Activated CD4-positive, alpha-beta T cell treated with anti-CD3 and anti-CD28 coated beads, Interleukin-2, amount 50 U/mL, for 24 hours (primary cell): ENCODE measurements at regions not wholly inside any gene's neighbourhood (a gene's known extent, or its start where the extent isn't known, plus 50 kb on each side); places are given as distances from the start of the nearest gene placed in this dataset.
A peak's percentile ranks its signal among the peaks of the same experiment; 100 is the strongest.

Experiments
- DNase-seq, 2 donors: peaks; one replicate each; pipeline ENCODE4 v3.0.0-alpha.2; 2020; ENCODE audit warnings: low read depth in 1 of 2, low spot score in 1 of 2

DNA sequence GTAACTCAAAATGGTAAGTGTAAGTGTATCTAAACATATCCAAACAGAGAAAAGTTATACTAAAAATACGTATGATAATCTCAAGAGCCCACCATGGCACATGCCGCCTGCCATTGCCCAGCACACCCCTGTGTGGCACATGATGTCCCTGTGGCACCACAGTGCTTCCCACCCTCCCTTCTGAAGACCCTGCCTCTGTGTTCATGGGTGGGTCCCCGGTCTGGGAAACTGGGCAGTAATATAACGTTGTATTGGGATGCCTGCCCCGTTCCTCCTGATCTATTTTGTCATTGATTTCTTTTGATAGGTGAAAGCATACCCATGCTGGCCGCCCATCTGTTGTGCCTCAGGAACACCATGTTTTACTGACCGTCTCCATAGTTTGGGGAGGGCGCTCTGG is 296.8 kb upstream of the SHH start:
- DNase-seq = no peak

- no peak for DNase-seq
Observed at GRCh38 chr7:156107957-156108356, 295.7 kb upstream of the SHH start.

- DNase-seq = no peak
Observed at GRCh38 chr7:156106107-156106426, 293.8 kb upstream of the SHH start.

- no peak for DNase-seq
Observed at GRCh38 chr7:156105337-156106106, 293.3 kb upstream of the SHH start.

- DNase-seq = no peak
Observed at GRCh38 chr7:156104501-156105336, 292.5 kb upstream of the SHH start.

- DNase-seq = no peak
Observed at GRCh38 chr7:156102267-156102666, 290.0 kb upstream of the SHH start.

- no peak for DNase-seq
Observed at GRCh38 chr7:156101355-156101754, 289.1 kb upstream of the SHH start.

GRCh38 chr7:156100086-156100485 is 287.8 kb upstream of the SHH start:
- no peak for DNase-seq

DNA sequence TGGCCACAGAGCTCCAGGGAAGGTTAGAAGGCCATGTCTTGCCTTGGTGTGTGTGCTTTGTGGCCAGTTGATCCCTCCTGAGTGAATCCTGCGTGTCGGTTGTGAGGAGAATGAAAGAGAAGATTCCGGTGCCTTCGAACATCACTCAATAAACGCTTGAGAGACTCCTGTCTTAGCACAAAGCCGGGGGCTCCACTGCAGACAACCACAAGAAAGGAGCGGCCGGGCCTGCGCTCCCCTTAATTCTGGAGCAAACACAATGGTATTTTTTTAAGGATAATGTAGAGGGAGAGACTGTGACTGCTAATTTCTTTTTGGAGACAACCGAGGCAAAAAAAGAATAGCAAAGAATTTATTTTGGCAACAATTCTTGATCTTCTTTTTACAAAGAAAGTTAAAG is 286.8 kb upstream of the SHH start:
- no peak for DNase-seq

GRCh38 chr7:156096771-156097538 is 284.7 kb upstream of the SHH start:
- no peak for DNase-seq

DNA sequence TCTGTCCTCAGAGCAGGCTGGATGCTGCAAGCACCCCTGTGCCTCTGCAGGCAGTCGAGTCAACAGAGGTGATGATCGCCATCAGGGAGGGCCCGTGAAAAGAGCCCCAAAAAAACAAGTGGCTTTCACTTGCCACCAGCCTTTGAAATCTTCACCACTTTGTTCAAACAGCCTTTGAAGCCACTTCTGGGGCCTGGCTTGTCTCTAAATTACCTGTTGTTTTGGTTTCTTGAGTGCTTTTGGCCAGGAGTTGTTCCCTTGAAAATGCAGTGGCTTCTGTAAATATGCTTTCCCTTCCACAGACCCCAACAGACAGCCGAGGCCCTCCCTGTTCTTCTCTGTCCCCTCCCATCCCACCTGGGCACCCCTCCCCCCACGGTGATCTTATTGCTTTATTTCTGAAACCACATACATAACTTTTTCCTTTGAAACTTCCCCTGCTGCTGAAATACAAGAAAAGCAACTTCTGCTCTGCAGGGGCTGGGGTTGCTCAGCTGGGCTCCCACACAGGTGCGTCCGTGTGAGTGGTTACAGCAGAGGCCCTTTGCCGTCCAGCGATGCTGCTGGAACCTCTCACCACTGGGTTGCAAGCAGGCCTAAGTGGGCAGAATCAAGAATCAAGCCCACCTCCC is 283.8 kb upstream of the SHH start:
- DNase-seq = peak in 1 of 2 donors; percentile 7

GRCh38 chr7:156094350-156095146 is 282.3 kb upstream of the SHH start:
- DNase-seq = no peak

GRCh38 chr7:156092307-156092706 is 280.0 kb upstream of the SHH start:
- DNase-seq = no peak

DNA sequence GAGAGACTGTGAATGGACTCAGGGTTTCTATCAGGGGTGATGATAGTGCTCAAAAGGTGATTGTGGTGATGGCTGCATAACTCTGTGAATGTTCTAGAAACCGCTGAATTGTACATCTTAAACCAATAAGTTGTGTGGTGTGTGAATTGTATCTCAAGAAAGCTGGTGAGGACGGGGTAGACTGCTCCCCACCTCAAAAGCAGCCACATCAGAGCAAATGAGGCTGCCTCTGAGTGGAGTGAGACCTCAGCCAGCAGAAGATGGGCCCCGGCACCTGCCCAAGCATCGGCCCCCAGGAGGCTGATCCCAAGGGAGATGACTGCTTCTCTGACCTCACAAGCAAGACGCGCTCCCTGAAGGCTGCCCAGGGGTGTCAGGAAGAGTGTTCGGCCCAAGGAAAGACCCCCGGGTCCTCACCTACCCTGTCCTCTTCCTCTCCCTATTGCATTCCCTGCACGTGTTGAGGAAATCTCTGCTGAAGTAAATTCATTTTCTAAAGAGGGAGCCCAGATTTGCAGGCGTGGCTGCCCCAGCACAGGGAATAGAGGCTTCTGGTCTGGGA is 279.3 kb upstream of the SHH start:
- no peak for DNase-seq

GRCh38 chr7:156090988-156091387 is 278.7 kb upstream of the SHH start:
- DNase-seq = no peak

DNA sequence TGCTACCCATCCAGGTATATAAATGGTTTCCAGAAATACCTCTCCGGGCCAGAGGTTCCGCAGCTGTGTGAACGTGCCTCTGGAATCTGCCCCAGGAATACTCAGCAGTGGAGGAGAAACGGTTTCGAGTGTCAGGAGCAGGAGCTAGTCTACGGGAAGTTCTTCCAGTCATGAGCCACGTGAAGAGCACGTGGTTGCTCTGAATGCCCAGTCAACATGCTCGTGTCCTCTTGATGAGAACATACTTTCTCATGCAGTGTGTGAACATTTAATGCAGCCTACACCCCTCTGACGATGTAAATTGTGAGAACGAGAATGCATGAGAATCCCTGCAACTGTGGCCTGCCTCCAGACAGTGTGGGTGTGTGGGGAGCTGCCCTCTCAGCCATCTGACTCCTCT is 277.0 kb upstream of the SHH start:
- no peak for DNase-seq

- no peak for DNase-seq
Observed at GRCh38 chr7:156088115-156088514, 275.9 kb upstream of the SHH start.

- DNase-seq = no peak
Observed at GRCh38 chr7:156082048-156083040, 270.1 kb upstream of the SHH start.

- no peak for DNase-seq
Observed at GRCh38 chr7:156080596-156080995, 268.3 kb upstream of the SHH start.
